SK-N-SH treated with all-trans-retinoic acid at 6 μM for 48 hours (cell line): ENCODE measurements at regions not wholly inside any gene's neighbourhood (a gene's known extent, or its start where the extent isn't known, plus 50 kb on each side); places are given as distances from the start of the nearest gene placed in this dataset.

Experiments
- ATAC-seq: fragments of 200-7000 bp; cut with Tn5 transposase; 3 replicates; pipeline ENCODE4 v1.9.1; 2020; ENCODE audit warnings: mild to moderate bottlenecking, moderate library complexity
- ARNTL ChIP-seq: fragments of 450-650 bp; formaldehyde crosslinking; IDR thresholded peaks from 2 replicates; pipeline ENCODE4 v1.5.0; 2020; ENCODE audit warnings: low read depth, mild to moderate bottlenecking, moderate library complexity, borderline replicate concordance
- CSDC2 ChIP-seq: fragments of 250-450 bp; sonication (Bioruptor Pico); IDR thresholded peaks from 2 replicates; pipeline ENCODE4 v1.5.0; 2020; ENCODE audit warnings: mild to moderate bottlenecking, moderate library complexity
- ESRRG ChIP-seq: fragments of 250-450 bp; sonication (Bioruptor Pico); IDR thresholded peaks from 2 replicates; pipeline ENCODE4 v1.6.1; 2021; ENCODE audit warnings: mild to moderate bottlenecking
- GLIS3 ChIP-seq: fragments of 250-450 bp; sonication (Bioruptor Pico); IDR thresholded peaks from 2 replicates; pipeline ENCODE4 v1.5.0; 2020; ENCODE audit warnings: mild to moderate bottlenecking, moderate library complexity
- ISL1 ChIP-seq: fragments of 250-450 bp; sonication (Bioruptor Pico); IDR thresholded peaks from 2 replicates; pipeline ENCODE4 v2.1.2; 2022; ENCODE audit warnings: mild to moderate bottlenecking, moderate library complexity
- OSR1 ChIP-seq: fragments of 250-450 bp; sonication (Bioruptor Pico); IDR thresholded peaks from 2 replicates; pipeline ENCODE4 v1.8.0; 2022; ENCODE audit warnings: moderate library complexity, mild to moderate bottlenecking, inconsistent platforms
- PATZ1 ChIP-seq: fragments of 250-450 bp; sonication (Bioruptor Pico); IDR thresholded peaks from 2 replicates; pipeline ENCODE4 v1.8.0; 2020; ENCODE audit warnings: mild to moderate bottlenecking, moderate library complexity, borderline replicate concordance
- POU6F1 ChIP-seq: fragments of 250-450 bp; sonication (Bioruptor Pico); IDR thresholded peaks from 2 replicates; pipeline ENCODE4 v1.8.0; 2021; ENCODE audit warnings: low read depth, mild to moderate bottlenecking, moderate library complexity, borderline replicate concordance
- PPARA ChIP-seq: fragments of 250-450 bp; sonication (Bioruptor Pico); IDR thresholded peaks from 2 replicates; pipeline ENCODE4 v1.5.0; 2020; ENCODE audit warnings: mild to moderate bottlenecking, borderline replicate concordance
- SNAI2 ChIP-seq: fragments of 250-450 bp; sonication (Bioruptor Pico); IDR thresholded peaks from 2 replicates; pipeline ENCODE4 v1.5.0; 2020; ENCODE audit warnings: mild to moderate bottlenecking, moderate library complexity
- TCF4 ChIP-seq: fragments of 250-450 bp; sonication (Bioruptor Pico); IDR thresholded peaks from 2 replicates; pipeline ENCODE4 v1.8.0; 2021; ENCODE audit warnings: mild to moderate bottlenecking, moderate library complexity, borderline replicate concordance
- TOX ChIP-seq: fragments of 250-450 bp; sonication (Bioruptor Pico); IDR thresholded peaks from 2 replicates; pipeline ENCODE4 v1.8.0; 2021; ENCODE audit warnings: mild to moderate bottlenecking, moderate library complexity, borderline replicate concordance
- TSHZ2 ChIP-seq: fragments of 250-450 bp; sonication (Bioruptor Pico); IDR thresholded peaks from 2 replicates; pipeline ENCODE4 v1.5.0; 2020; ENCODE audit warnings: mild to moderate bottlenecking, moderate library complexity
- ZC3H10 ChIP-seq: fragments of 250-450 bp; sonication (Bioruptor Pico); IDR thresholded peaks from 2 replicates; pipeline ENCODE4 v1.5.1; 2021; ENCODE audit warnings: mild to moderate bottlenecking, moderate library complexity
- ZFP3 ChIP-seq: fragments of 250-450 bp; sonication (Bioruptor Pico); IDR thresholded peaks from 2 replicates; pipeline ENCODE4 v1.5.0; 2020; ENCODE audit warnings: mild to moderate bottlenecking, moderate library complexity
- ZFP30 ChIP-seq: fragments of 450-650 bp; formaldehyde crosslinking; IDR thresholded peaks from 2 replicates; pipeline ENCODE4 v1.5.0; 2022; ENCODE audit warnings: mild to moderate bottlenecking, moderate library complexity
- ZNF565 ChIP-seq: fragments of 450-650 bp; formaldehyde crosslinking; conservative IDR thresholded peaks from 2 replicates; pipeline ENCODE4 v1.5.0; 2020; ENCODE audit warnings: low read depth, mild to moderate bottlenecking, moderate library complexity
- ZNF70 ChIP-seq: fragments of 450-650 bp; formaldehyde crosslinking; IDR thresholded peaks from 2 replicates; pipeline ENCODE4 v1.5.0; 2020; ENCODE audit warnings: mild to moderate bottlenecking, moderate library complexity
- TF ChIP-seq, protein P1 (sequence below): fragments of 250-450 bp; sonication (Bioruptor Pico); IDR thresholded peaks from 2 replicates; pipeline ENCODE4 v1.5.1; 2021; ENCODE audit warnings: mild to moderate bottlenecking, moderate library complexity
- TF ChIP-seq, protein P2 (sequence below): fragments of 250-450 bp; sonication (Bioruptor Pico); IDR thresholded peaks from 2 replicates; pipeline ENCODE4 v1.5.1; 2020; ENCODE audit warnings: low read depth, mild to moderate bottlenecking, moderate library complexity

- ATAC-seq, result no peak
- no peak for TF ChIP-seq SNAI2 (CRISPR knock-in tag)
- no peak for TF ChIP-seq TCF4 (CRISPR knock-in tag)
- TF ChIP-seq ISL1, result no peak
- no peak for TF ChIP-seq ZNF70 (CRISPR knock-in tag)
- no peak for TF ChIP-seq ESRRG
- TF ChIP-seq ZFP30 (CRISPR knock-in tag), result no peak
- no peak for TF ChIP-seq ZC3H10 (CRISPR knock-in tag)
- TF ChIP-seq, protein P1, sequence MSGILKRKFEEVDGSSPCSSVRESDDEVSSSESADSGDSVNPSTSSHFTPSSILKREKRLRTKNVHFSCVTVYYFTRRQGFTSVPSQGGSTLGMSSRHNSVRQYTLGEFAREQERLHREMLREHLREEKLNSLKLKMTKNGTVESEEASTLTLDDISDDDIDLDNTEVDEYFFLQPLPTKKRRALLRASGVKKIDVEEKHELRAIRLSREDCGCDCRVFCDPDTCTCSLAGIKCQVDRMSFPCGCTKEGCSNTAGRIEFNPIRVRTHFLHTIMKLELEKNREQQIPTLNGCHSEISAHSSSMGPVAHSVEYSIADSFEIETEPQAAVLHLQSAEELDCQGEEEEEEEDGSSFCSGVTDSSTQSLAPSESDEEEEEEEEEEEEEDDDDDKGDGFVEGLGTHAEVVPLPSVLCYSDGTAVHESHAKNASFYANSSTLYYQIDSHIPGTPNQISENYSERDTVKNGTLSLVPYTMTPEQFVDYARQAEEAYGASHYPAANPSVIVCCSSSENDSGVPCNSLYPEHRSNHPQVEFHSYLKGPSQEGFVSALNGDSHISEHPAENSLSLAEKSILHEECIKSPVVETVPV (CRISPR knock-in tag), result no peak
- TF ChIP-seq PPARA, result no peak
- TF ChIP-seq ZFP3 (CRISPR knock-in tag), result no peak
- no peak for TF ChIP-seq ARNTL (CRISPR knock-in tag)
- no peak for TF ChIP-seq POU6F1 (CRISPR knock-in tag)
- TF ChIP-seq OSR1 (CRISPR knock-in tag), result no peak
- no peak for TF ChIP-seq PATZ1 (CRISPR knock-in tag)
- TF ChIP-seq CSDC2, result no peak
- TF ChIP-seq, protein P2, sequence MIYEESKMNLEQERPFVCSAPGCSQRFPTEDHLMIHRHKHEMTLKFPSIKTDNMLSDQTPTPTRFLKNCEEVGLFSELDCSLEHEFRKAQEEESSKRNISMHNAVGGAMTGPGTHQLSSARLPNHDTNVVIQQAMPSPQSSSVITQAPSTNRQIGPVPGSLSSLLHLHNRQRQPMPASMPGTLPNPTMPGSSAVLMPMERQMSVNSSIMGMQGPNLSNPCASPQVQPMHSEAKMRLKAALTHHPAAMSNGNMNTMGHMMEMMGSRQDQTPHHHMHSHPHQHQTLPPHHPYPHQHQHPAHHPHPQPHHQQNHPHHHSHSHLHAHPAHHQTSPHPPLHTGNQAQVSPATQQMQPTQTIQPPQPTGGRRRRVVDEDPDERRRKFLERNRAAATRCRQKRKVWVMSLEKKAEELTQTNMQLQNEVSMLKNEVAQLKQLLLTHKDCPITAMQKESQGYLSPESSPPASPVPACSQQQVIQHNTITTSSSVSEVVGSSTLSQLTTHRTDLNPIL (CRISPR knock-in tag), result no peak
- TF ChIP-seq, all 23 proteins: peak for 0
Observed at GRCh38 chr1:182134257-182134656, 72.7 kb upstream of the ZNF648 start.

- no peak for ATAC-seq
- TF ChIP-seq, protein P2 (CRISPR knock-in tag), result no peak
- TF ChIP-seq PATZ1 (CRISPR knock-in tag) (no peak), ZC3H10 (CRISPR knock-in tag) (no peak), OSR1 (CRISPR knock-in tag) (no peak)
Observed at GRCh38 chr1:182133181-182133580, 71.7 kb upstream of the ZNF648 start.

DNA sequence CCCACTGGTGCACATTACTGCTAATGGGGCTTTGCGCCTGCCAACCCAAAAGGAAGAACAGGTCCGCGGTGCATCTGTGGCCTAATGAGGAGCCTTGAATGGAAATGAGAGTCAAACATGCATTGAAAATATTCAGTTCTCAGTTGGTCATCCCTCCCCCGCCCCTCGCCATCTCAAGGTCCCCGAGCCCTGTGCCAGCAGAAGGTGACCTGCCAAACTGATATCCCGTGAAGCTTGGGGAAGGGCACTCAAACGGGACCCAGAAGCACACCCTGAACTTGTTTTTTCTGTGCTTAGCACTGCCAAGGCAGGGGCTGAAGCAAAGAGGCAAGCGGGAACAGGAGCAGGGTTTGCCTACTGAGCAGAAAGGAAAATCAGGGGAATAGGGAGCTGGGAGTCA is 67.9 kb upstream of the ZNF648 start:
- no peak for ATAC-seq
- TF ChIP-seq TOX (CRISPR knock-in tag) (no peak), PPARA (no peak), ZFP30 (CRISPR knock-in tag) (no peak)

- ATAC-seq, result no peak
- TF ChIP-seq ISL1 (no peak), TSHZ2 (CRISPR knock-in tag) (no peak), ZFP30 (CRISPR knock-in tag) (no peak), GLIS3 (CRISPR knock-in tag) (no peak), ZNF565 (CRISPR knock-in tag) (no peak), OSR1 (CRISPR knock-in tag) (no peak), ZNF70 (CRISPR knock-in tag) (no peak), ZC3H10 (CRISPR knock-in tag) (no peak), SNAI2 (CRISPR knock-in tag) (no peak)
- TF ChIP-seq, protein P2 (CRISPR knock-in tag), result no peak
Observed at GRCh38 chr1:182128502-182128901, 67.0 kb upstream of the ZNF648 start.
